ENCODE measurements at regions not wholly inside any gene's neighbourhood (a gene's known extent, or its start where the extent isn't known, plus 50 kb on each side); places are given as distances from the start of the nearest gene placed in this dataset.

- WGBS, result 94% methylated on average over 6 of the region's 6 CpGs
- no peaks in the 10 kb centered on the region for H3K9me3 ChIP-seq (ENCODE audit: insufficient read depth, low read depth, low read length)
- H3K4me3 ChIP-seq (ENCODE audit: low read length), result no peak overlapping the region
- H3K27ac ChIP-seq (ENCODE audit: low read depth, low read length), result no peak overlapping the region
- H3K9ac ChIP-seq (ENCODE audit: low read depth, low read length), result no peak overlapping the region
- H3K36me3 ChIP-seq (ENCODE audit: insufficient read depth, low read length), result no peaks in the 10 kb centered on the region
- H3K4me1 ChIP-seq (ENCODE audit: insufficient read depth, low read length), result peaks cover 16% of the 10 kb centered on the region
- no peaks in the 10 kb centered on the region for H3K27me3 ChIP-seq (ENCODE audit: insufficient read depth, low read length)
Measured at GRCh38 chr19:29083863-29084262, 129.1 kb downstream of the UQCRFS1 start.

DNA sequence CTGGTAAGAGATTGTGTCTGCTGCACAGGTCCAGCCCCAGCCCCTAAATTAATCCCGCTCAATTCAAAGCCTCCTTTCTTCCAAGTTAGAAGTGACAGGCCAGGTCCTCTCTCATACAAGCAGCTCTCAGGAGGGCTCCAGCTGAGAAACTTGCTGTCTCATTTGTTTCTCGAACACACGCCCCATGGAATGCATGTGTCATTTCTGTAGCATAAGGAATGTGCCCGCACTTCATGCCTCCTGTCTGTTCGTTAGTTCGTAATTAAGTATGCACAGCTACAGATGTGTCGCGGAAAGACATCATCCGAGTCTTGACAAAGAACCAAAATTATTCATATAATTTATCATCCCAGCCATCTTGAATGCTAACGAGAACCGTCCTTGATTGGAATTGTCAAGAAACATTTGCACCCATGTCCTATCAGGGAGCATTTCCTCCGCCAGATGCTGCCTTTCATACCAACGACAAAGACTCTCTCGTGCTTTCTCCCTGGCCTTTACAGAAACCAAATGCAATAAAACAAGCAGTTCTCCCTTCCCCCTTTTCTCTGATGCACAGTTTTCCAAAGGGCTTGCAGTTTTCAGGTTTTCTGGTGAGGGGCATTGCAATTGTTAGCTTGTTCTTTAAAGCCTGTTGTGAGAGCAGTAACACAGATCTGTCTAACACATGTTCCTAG is 133.5 kb downstream of the UQCRFS1 start:
- 90% methylated on average over 14 of the region's 14 CpGs for WGBS
- peaks cover 22% of the 10 kb centered on the region for H3K4me1 ChIP-seq (ENCODE audit: insufficient read depth, low read length)
- H3K27ac ChIP-seq (ENCODE audit: low read depth, low read length), result no peak overlapping the region
- no peak overlapping the region for H3K9ac ChIP-seq (ENCODE audit: low read depth, low read length)
- H3K9me3 ChIP-seq (ENCODE audit: insufficient read depth, low read depth, low read length), result no peaks in the 10 kb centered on the region
- H3K4me3 ChIP-seq (ENCODE audit: low read length), result no peak overlapping the region
- H3K36me3 ChIP-seq (ENCODE audit: insufficient read depth, low read length), result no peaks in the 10 kb centered on the region
- no peaks in the 10 kb centered on the region for H3K27me3 ChIP-seq (ENCODE audit: insufficient read depth, low read length)

DNA sequence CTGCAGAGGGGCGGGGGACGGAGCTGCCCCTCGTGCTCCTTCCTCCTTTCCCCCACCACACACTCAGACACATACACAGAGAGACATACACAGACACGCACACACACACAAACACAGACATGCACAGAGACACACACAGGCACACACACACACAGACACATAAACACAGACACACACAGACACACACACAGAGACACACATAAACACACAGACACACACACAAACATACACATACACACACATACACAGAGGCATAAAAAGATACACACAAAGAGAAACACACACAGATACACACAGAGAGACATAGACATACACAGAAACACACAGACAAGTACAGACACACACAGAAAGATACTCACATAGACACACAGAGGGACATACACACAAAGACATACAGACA is 136.0 kb downstream of the UQCRFS1 start:
- WGBS, result 97% methylated on average over 4 of the region's 4 CpGs
- no peak overlapping the region for H3K4me3 ChIP-seq (ENCODE audit: low read length)
- H3K4me1 ChIP-seq (ENCODE audit: insufficient read depth, low read length), result peaks cover 17% of the 10 kb centered on the region
- H3K27ac ChIP-seq (ENCODE audit: low read depth, low read length), result no peak overlapping the region
- no peak overlapping the region for H3K9ac ChIP-seq (ENCODE audit: low read depth, low read length)
- H3K27me3 ChIP-seq (ENCODE audit: insufficient read depth, low read length), result no peaks in the 10 kb centered on the region
- H3K9me3 ChIP-seq (ENCODE audit: insufficient read depth, low read depth, low read length), result no peaks in the 10 kb centered on the region
- H3K36me3 ChIP-seq (ENCODE audit: insufficient read depth, low read length), result no peaks in the 10 kb centered on the region

DNA sequence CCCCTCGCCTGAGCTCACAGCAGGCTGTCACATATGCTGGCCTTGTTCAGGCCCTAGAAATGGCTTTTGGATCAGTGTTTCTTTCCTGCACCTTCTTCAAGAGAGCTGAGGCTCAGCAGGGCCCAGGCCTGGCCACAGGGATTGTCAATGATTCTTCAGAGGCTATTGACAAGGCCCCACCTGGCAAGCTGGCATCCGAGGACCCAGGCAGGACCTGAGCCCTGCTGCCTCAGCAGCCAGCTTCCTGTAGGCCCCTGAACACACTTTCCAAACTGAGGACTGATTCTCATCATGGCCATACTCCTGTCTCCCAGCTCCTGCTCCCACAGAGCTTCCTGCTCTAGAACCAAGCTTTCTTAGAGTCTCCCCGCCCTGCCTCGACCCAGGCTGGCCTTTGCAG is 136.8 kb downstream of the UQCRFS1 start:
- no peaks in the 10 kb centered on the region for H3K36me3 ChIP-seq (ENCODE audit: insufficient read depth, low read length)
- no peak overlapping the region for H3K9ac ChIP-seq (ENCODE audit: low read depth, low read length)
- no peaks in the 10 kb centered on the region for H3K9me3 ChIP-seq (ENCODE audit: insufficient read depth, low read depth, low read length)
- no peaks in the 10 kb centered on the region for H3K27me3 ChIP-seq (ENCODE audit: insufficient read depth, low read length)
- H3K27ac ChIP-seq (ENCODE audit: low read depth, low read length), result no peak overlapping the region
- no peak overlapping the region for H3K4me3 ChIP-seq (ENCODE audit: low read length)
- WGBS, result 90% methylated on average over 4 of the region's 4 CpGs
- H3K4me1 ChIP-seq (ENCODE audit: insufficient read depth, low read length), result peaks cover 17% of the 10 kb centered on the region

DNA sequence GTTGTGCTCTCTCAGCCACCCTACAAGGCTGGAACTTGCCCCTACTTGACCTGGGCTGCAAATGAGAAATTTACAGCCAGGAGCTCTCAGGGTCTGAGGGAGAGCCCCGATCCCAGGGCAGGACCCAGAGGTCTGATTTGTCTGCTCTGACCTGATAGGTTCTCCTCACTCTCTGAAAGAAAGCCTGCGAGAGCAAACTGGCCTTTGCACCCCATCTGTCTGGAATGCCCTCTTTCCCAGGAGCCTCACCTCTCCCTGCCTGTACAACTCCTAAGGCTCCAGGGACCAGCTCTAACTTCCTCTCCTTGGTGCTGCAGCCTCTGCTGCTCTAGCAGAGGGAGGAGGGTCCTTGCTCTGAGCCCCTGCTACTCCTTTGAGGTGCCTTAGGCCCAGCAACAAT is 137.8 kb downstream of the UQCRFS1 start:
- Histone ChIP-seq H3K27ac (ENCODE audit: low read depth, low read length) (no peak overlapping the region), H3K9ac (ENCODE audit: low read depth, low read length) (no peak overlapping the region), H3K36me3 (ENCODE audit: insufficient read depth, low read length) (no peaks in the 10 kb centered on the region), H3K9me3 (ENCODE audit: insufficient read depth, low read depth, low read length) (no peaks in the 10 kb centered on the region), H3K4me3 (ENCODE audit: low read length) (no peak overlapping the region), H3K4me1 (ENCODE audit: insufficient read depth, low read length) (peaks cover 17% of the 10 kb centered on the region), H3K27me3 (ENCODE audit: insufficient read depth, low read length) (no peaks in the 10 kb centered on the region)
- 92% methylated on average over 2 of the region's 2 CpGs for WGBS

DNA sequence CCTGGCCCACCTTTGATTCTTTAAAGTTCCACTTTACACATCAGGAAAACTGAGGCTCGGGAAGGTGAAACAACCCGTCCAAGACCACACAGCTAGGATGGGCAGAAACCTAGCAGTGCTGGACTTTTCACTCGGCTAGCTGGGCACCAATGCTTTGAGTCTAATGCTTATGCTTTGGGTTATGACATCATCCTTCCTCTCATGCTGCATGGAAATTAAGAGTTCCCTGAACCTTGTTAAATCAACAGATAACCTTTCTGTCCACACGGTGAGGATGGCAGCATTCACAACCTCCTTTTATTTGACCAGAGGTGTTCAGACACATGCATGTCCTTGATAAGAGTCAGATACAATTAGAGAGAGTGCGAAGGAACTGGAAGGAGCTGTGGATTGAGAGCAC is 138.4 kb downstream of the UQCRFS1 start:
- no peaks in the 10 kb centered on the region for H3K36me3 ChIP-seq (ENCODE audit: insufficient read depth, low read length)
- no peaks in the 10 kb centered on the region for H3K9me3 ChIP-seq (ENCODE audit: insufficient read depth, low read depth, low read length)
- WGBS, result 94% methylated on average over 5 of the region's 5 CpGs
- no peak overlapping the region for H3K27ac ChIP-seq (ENCODE audit: low read depth, low read length)
- H3K4me1 ChIP-seq (ENCODE audit: insufficient read depth, low read length), result peaks cover 13% of the 10 kb centered on the region
- no peak overlapping the region for H3K4me3 ChIP-seq (ENCODE audit: low read length)
- no peak overlapping the region for H3K9ac ChIP-seq (ENCODE audit: low read depth, low read length)
- no peaks in the 10 kb centered on the region for H3K27me3 ChIP-seq (ENCODE audit: insufficient read depth, low read length)

DNA sequence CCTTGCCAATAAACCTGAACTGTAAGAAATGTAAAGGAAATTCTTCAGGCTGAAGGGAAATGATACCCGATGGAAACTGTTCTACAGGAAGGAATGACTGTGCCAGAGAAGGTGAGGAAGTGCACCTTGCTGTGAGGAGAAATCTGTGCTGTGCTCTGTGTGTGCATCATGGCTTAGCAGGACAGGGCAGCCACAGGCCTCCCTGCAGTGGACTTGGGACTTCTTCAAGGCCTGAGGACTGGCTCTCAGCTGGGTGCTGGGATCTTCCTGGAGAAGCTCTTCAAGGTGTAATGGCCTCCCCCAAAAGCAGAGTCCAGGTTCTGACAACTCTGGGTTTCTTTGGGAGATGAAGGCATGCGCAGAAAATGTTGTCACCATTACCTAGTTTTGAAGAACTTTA is 145.1 kb downstream of the UQCRFS1 start:
- WGBS, result 97% methylated on average over 2 of the region's 2 CpGs
- Histone ChIP-seq H3K4me1 (ENCODE audit: insufficient read depth, low read length) (peaks cover 4% of the 10 kb centered on the region), H3K4me3 (ENCODE audit: low read length) (no peak overlapping the region), H3K27ac (ENCODE audit: low read depth, low read length) (no peak overlapping the region), H3K36me3 (ENCODE audit: insufficient read depth, low read length) (no peaks in the 10 kb centered on the region), H3K9me3 (ENCODE audit: insufficient read depth, low read depth, low read length) (no peaks in the 10 kb centered on the region), H3K9ac (ENCODE audit: low read depth, low read length) (no peak overlapping the region), H3K27me3 (ENCODE audit: insufficient read depth, low read length) (peaks cover 4% of the 10 kb centered on the region; the same call in 1 of the 2 replicates)

DNA sequence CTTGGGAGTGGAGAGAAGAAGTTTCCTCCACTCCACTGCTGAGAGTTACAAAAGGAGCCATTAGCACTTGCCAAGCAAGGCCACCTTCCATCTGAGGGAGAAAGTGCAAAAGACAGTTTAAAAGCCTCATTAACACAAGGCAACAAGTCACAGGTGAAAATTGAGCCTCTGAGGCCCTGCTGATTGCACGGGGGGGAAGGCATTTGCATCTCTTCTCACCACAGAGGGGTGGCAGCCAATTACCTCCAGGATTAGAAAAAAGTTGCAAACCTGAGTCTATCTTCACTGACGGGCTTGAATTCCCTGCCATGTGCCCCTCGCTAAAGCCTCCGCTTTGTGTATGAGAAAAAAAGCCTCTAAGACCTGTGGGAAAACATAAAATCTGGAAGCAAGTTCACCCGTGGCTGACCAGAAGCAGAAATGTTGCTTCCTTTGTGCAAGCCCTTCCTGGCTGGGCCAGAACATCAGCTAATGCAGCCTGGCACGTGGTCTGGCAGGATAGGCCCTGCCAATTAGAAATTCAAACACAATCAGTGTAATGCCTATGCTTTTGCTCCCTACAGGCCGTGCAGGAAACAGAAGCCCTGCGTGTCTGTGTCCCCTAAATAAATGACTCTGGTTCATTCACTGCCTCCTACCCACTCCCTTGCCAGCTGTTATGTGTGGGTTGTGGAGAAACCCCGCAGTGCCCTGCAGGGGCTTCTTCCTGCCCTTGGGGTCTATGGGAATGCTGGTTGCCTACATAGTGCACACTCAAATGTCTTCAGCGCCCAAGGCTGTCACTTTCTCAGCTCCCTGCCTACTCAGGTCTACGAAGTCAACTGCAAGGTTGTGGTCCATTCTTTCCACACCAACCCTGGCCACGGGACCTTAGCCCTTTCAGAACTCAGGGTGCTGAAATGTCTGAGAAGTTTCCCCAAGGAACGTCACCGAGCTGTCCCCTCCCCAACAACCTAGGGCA is 150.2 kb downstream of the UQCRFS1 start:
- 36% methylated on average over 14 of the region's 14 CpGs for WGBS
- peaks cover 4% of the 10 kb centered on the region; the same call in 1 of the 2 replicates for H3K27me3 ChIP-seq (ENCODE audit: insufficient read depth, low read length)
- peaks cover 14% of the 10 kb centered on the region for H3K4me1 ChIP-seq (ENCODE audit: insufficient read depth, low read length)
- H3K36me3 ChIP-seq (ENCODE audit: insufficient read depth, low read length), result no peaks in the 10 kb centered on the region
- H3K27ac ChIP-seq (ENCODE audit: low read depth, low read length), result peak overlapping the region; percentile 64; the same call in 1 of the 2 replicates
- H3K9me3 ChIP-seq (ENCODE audit: insufficient read depth, low read depth, low read length), result no peaks in the 10 kb centered on the region
- H3K9ac ChIP-seq (ENCODE audit: low read depth, low read length), result no peak overlapping the region
- no peak overlapping the region for H3K4me3 ChIP-seq (ENCODE audit: low read length)

DNA sequence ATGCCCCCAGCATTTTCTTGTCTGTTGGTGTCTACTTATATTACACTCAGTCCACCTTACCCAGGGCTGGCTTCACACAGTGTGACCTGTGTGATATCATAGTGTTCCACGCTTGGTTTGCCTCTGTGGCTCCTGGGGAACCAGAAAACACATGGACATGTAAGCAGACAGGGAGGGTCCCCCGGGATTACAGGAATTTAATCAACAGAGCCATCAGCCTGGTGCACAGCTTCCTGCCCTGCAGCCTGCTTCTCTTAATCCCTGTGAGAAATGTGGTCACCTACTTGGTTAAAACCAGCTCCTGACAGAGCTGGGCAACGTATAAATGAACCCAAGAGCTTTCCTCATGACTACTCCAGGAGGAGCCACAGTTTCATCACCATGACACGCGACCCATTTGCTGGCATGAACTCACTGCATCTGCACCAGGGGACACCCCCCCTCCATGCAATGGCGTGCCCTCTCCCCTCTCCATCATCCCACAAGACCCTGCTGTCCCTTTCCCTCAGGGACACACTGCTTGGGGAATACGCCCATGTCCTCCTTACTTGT is 152.1 kb downstream of the UQCRFS1 start:
- Histone ChIP-seq H3K4me3 (ENCODE audit: low read length) (no peak overlapping the region), H3K27me3 (ENCODE audit: insufficient read depth, low read length) (peaks cover 4% of the 10 kb centered on the region; the same call in 1 of the 2 replicates), H3K9me3 (ENCODE audit: insufficient read depth, low read depth, low read length) (no peaks in the 10 kb centered on the region), H3K9ac (ENCODE audit: low read depth, low read length) (no peak overlapping the region), H3K36me3 (ENCODE audit: insufficient read depth, low read length) (no peaks in the 10 kb centered on the region), H3K27ac (ENCODE audit: low read depth, low read length) (no peak overlapping the region), H3K4me1 (ENCODE audit: insufficient read depth, low read length) (peaks cover 14% of the 10 kb centered on the region)
- WGBS, result 91% methylated on average over 7 of the region's 7 CpGs

DNA sequence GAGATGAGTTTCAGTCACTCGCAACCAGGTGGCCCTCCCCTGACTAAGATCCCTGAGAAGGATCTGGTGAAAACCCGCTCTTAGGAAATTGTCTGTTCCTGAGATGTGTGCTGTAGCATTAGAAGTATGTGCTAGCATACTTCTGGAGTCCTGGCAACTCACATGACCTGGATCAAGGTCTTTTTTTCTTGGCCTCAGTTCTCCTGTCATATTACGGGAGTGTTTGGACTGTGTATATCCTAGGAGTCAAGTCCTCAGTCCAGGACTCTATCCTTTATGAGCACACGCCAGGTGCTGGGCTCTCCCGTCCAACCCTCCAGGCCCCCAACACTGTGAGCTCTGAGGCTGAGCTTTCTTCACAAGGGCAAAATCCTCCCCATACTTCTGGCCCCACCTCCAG is 156.4 kb downstream of the UQCRFS1 start:
- no peaks in the 10 kb centered on the region for H3K4me1 ChIP-seq (ENCODE audit: insufficient read depth, low read length)
- H3K9ac ChIP-seq (ENCODE audit: low read depth, low read length), result no peak overlapping the region
- H3K27me3 ChIP-seq (ENCODE audit: insufficient read depth, low read length), result no peaks in the 10 kb centered on the region
- no peaks in the 10 kb centered on the region for H3K36me3 ChIP-seq (ENCODE audit: insufficient read depth, low read length)
- H3K9me3 ChIP-seq (ENCODE audit: insufficient read depth, low read depth, low read length), result no peaks in the 10 kb centered on the region
- H3K4me3 ChIP-seq (ENCODE audit: low read length), result no peak overlapping the region
- 93% methylated on average over 5 of the region's 5 CpGs for WGBS
- no peak overlapping the region for H3K27ac ChIP-seq (ENCODE audit: low read depth, low read length)
